ENCODE measurements at regions not wholly inside any gene's neighbourhood (a gene's known extent, or its start where the extent isn't known, plus 50 kb on each side); places are given as distances from the start of the nearest gene placed in this dataset.

- TF ChIP-seq POLR2A (IDR thresholded peaks at IDR 0.05; ENCODE audit: low read depth) = no peak
- TF ChIP-seq CTCF (IDR thresholded peaks at IDR 0.05) = no peak
- TF ChIP-seq POLR2AphosphoS5 (IDR thresholded peaks at IDR 0.05) = no peak
These were observed 88.4 kb upstream of the RGPD4 start for GRCh38 chr2:107738266-107738665.

Measured in esophagus muscularis mucosa (tissue), 3 donors.